Cerebellar cortex (tissue), 1 donor: ENCODE measurements at regions not wholly inside any gene's neighbourhood (a gene's known extent, or its start where the extent isn't known, plus 50 kb on each side); places are given as distances from the start of the nearest gene placed in this dataset.
"Not testable (repeated sequence)": the region's sequence is repeated elsewhere in the genome, so short reads cannot be mapped to it uniquely, and the experiment has no call there.

Experiments used
- DNase-seq: peaks from one replicate; pipeline ENCODE4 v3.0.0-alpha.2; 2015; ENCODE audit warnings: low spot score

DNA sequence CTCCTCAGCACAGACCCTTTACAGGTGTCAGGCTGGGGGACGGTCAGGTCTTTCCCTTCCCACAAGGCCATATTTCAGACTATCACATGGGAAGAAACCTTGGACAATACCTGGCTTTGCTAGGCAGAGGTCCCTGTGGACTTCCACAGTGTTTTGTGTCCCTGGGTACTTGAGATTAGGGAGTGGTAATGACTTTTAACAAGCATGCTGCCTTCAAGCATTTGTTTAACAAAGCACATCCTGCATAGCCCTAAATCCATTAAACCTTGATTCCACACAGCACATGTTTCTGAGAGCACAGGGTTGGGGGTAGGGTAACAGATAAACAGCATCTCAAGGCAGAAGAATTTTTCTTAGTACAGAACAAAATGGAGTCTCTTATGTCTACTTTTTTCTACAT is 451.2 kb downstream of the PLOD2 start:
- DNase-seq = not testable (repeated sequence)

DNA sequence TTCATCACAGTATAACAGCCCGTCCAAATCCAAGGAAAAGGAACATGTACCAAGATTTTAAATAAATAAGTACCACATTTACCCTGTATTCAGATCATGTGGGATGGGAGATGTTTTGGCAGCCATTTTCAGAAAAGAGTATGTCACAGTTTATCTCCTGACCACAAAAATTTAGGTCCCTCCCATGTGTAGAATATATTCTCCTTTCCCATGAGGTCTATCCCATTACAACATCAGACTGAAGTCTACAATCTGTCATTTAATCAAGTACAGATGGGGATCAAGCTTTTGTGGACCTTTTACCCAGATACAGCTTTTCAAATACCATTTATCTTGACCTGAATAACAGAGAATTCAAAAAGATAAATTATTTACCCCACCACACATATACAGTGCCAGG is 444.5 kb downstream of the PLOD2 start:
- DNase-seq = no peak

DNA sequence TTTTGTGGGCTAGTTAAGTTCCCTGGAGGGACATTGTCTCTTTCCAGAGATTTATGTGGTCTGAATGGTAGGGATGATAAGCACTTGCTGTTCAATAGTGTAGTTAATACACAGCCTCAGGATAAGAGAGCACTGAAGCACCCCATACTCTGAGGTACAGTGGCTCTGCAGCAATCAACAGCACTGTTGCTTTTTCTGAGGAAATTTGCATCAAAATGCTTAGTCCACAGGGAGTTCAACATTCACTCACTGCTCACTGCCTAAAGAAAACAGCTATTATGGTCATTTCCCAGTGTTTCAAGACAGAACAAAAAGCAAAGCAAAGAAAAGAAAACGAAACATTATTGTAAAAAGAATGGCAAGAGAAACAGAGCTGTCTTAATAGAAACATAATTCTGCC is 441.9 kb downstream of the PLOD2 start:
- no peak for DNase-seq

DNA sequence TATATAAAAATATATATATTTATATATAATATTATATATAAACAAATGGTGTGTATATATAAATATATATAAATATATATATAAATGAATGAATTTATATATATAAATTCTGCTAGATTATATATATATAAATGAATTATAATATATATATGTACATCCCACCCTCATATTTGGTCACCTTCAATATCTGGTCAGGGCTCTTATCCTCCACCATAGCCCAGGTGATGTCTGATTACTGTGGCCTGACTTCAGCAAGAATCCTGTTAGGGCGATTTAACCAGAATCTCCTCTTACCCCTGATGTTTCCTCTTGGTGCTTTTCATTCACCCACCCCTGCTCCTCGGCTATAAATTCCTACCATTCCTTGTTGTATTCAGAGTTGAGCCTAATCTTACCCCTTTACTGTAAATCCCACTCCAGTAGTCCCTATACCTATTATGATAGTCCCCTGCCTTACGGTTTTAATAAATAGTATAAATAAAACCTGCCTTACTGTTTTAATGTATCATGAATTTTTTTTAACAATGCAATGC is 439.6 kb downstream of the PLOD2 start:
- no peak for DNase-seq

DNA sequence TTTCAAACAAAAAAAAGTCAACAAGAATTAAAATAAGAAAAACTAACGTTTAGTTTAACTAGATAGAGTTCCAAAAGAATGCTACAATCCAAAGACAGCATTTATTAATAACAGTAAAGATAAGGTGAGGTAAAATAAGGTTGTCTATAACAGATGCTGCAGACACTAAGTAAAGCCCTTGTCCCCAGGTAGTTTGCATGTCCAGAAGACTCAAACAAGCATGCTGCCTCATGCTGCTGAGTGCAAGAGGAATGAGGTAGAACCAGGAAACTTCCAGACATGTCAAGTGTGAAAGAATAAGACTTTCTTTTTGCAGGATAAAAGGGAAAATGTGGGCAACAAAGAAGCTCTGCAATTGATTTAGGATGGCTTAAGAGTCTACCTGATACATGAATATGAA is 439.2 kb downstream of the PLOD2 start:
- no peak for DNase-seq

DNA sequence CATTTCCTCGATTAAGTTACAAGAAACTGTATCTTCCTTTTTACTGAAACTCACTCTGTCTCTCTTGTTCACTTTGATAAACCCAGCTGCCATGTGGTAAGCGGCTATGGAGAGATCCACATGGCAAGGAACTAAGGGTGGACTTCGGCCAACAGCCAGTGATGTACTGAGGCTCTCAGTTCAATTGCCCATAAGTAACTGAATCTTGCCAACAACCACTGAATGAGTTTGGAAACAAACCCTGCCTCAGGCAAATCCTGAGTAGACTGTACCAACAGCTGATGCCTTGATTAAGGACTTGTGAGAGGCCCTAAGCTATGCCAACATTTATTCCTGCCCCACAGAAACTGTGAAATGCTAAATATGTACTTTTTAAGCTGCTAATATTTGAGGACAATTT is 433.5 kb downstream of the PLOD2 start:
- no peak for DNase-seq

DNA sequence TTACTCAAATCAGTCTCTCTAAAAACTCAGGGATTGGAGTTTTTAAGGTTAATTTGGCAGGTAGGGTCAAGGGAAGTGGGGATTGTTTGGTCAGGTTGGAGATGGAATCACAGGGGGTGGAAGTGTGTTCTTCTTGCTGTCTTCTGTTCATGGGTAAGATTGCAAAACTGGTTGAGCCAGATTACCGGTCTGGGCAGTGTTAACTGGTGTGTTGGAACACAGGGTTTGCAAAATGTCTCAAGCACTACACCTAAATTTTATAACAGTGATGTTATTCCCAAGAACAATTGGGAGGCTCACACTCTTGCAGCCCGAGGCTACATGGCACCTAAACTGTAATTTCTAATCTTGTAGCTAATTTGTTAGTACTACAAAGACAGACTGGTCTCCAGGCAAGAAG is 425.4 kb downstream of the PLOD2 start:
- no peak for DNase-seq

DNA sequence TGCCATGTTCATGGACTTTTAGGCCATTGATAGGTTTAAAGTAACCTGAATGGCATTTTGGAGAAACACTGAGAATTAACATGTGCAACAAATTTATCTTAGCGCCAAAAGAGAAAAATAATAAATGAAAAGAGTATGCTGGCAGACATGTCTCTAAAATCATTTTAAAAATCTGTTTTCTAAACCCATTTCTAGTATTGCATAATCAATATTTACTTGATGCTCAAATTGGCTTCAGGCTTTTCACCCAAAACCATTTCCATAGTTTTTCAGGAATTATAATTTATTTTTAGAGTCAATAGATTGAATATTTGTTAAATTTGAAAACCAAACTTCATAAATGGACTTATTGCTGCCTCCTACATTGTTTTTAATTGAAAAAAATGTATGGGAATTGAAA is 423.0 kb downstream of the PLOD2 start:
- no peak for DNase-seq

DNA sequence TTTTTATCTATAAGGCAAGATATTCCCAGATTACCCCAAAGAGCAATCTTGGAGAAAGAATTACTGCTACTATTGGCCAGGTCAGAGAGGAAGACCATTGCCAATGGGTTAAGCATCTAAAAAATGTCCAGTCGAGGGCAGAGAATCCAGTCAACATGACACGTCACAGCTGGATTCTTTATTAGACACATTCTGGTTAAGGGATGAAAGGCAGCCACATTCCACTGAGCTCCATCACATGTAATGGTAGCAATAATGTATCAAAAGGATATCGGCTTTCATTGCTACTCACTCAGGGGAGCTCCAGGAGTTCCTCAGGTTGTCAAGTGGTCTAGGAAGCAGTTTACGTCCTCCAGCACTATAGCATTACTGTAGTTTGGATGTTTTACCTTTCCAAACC is 421.1 kb downstream of the PLOD2 start:
- no peak for DNase-seq

DNA sequence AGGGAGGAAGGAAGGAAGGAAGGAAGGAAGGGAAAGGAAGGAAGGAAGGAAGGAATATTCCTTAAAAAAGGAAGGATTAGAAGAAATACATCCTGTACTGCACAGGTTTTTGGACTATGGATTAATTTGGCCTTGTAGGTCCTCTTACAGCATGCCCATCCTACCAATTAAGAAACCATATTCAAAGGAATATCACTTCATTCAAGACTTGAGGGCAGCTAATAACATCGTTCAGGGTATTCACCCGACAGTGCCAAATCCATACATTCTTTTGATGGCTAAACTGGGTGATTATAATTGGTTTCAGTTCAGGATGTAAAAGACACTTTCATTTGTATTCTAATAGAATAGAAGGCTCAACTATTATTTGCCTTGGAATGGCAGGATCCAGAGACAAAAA is 410.3 kb downstream of the PLOD2 start:
- DNase-seq = no peak

DNA sequence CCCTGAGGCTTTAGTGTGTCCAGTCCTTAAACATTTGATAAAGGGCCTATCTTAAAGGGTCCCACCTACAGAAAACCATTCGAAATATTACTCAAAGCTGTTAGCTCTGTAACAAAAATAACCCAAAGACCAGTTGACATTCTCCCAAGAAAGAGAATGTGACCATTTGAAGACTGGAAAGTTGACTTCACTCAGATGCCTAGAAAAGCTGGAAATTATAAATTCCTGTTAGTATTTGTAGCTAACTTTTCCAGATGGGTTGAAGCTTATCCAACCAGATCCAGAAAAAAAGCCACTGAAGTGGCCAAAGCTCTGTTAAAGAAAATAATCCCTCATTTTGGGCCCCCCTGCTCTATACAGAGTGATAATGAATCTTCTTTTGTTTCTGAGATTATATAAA is 408.4 kb downstream of the PLOD2 start:
- no peak for DNase-seq

DNA sequence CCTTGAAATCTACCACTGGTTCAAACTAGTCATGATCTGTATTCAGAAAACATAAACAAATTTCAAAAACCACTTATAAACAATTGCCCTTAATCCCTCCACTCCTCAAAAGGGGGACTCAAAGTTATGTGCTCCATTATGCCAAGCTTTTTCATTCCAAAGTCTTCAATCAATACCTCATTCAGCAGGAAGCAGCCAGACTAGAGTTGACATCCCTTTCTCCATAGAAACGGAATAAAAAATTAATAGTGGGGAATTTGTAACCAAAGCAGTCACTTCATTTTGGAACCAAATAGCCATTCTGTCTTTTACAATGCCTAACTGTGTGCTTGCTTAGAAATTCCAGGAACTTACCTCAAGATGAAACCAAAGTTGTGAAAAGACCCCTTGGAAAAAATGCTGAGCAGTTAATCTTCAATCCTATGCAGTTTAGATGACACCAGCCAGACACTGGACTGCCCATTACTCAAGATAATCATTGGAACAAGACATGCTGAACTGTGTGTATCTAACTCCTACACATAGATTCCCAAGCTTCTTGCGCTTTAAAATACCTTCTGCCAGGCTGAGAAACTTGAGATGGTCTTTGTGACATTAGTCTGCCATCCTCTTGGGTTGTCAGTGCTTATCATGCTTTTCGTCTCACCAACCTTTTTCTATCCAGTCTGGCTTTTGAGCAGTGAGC is 406.2 kb downstream of the PLOD2 start:
- DNase-seq = no peak

DNA sequence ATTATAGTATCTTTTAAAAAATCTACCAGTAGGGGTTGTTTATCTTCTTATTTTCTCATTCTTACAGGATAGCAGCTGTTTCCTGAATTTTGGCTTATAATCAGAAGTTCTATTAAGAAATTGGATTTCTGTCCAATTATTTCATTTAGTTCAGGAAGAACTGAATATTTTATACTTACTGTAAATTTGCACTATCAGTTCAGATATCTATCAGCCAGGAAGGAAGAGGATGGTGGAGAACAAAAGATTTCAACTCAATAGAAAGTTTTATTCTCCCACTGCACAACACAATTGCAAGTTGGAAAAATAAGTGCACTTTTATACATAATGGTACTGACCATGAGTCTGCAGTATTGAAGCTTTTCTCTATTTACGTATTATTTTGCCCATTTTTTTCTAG is 400.9 kb downstream of the PLOD2 start:
- no peak for DNase-seq

DNA sequence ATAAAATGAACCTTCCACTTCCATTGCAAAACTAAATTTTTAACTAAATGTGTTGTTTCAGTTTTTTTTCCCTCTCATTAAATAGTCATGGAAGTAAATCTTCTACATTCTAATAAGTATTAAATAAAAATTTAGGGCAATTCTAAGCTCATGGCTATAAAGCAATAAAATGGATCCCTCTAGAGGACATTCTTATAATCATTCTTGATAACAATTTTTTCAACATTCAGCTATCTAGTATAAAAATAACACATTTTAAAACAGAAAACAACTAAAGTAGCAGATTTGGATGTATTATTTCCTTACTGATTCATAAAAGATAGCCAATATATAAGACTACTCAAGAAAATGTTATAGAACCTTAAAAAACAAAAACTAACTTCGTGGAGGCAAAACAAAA is 393.1 kb downstream of the PLOD2 start:
- DNase-seq = no peak

DNA sequence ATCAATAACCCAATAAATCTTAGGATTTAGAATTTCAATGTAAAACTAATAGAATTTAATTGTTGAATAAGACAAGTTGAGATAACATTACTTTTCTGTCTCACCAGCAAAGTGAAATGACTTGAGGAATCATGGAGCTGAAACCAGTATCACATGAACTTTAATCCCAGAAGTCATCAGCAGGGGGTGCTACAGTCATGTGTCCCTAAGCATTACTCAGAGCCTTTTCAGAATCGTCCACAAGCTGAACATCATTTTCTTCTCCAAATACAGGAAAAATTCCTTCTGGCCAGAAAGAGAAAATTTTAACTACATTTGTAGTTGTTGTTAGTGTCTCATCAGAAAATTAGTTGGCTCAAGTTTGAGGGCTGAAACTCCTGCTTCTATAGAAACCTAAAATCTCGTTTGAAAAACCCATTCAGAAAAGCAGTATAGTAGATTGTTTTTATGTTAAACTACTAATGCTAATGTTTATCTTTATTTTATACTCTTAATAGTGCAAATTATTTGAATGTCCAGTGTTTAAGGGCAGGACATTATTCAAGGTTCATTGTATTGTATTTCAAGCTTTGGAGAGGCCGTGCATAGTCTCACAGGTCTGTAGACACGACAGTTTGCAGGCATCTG is 384.1 kb downstream of the PLOD2 start:
- DNase-seq = peak; percentile 30

DNA sequence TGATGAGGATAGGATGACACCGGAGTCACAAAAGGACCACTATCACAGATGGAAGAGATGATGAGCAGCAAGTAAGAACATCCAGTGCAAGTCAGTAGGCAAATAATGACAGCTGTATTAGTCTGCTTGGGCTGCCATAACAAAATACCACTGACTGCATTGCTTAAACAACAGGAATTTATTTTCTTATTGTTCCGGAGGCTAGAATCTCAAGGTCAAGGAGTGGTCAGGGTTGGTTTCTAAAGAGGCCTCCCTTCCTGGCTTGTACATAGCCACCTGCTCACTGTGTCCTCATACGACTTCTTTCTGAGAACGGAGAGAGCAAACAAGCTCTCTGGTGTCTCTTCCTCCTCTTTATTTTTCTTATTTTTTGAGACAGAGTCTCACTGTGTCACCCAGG is 380.7 kb downstream of the PLOD2 start:
- no peak for DNase-seq

DNA sequence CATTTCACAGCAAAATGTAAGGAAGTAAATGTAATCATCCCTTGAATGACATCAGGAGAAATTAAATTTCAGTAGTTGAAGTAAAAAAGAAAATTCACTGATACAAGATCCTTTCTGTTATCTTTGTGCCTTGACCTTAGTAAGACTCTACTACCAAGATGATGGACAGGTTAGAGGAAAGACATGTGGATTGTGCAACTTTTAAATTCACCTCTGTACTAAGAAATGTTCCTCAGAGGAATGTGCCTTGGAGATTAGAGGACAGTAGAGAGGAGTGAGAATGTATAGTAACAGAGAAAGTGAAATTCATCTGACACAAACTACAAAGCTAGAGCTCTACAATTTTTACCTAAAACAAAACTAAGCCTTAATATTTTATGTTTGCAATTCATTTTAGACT is 375.3 kb downstream of the PLOD2 start:
- no peak for DNase-seq

DNA sequence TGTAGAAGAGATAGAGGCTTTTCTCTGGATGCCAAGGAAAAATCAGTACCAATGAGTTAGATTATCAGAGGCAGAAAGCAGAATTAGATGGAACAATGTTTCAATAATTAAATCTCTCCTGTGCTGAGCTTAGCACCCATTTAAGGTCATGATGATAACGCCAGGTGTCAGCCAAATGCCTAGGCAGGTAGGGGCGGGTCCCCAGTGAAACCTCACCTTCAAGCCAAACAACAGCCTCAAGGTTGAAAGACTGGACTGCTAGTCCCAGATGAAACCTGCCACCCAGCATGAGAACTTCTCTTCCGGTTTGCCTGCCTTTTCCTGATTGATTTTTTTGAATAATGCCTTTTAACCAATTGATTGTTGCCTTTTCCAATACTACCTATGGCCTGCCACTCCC is 363.0 kb downstream of the PLOD2 start:
- DNase-seq = no peak

DNA sequence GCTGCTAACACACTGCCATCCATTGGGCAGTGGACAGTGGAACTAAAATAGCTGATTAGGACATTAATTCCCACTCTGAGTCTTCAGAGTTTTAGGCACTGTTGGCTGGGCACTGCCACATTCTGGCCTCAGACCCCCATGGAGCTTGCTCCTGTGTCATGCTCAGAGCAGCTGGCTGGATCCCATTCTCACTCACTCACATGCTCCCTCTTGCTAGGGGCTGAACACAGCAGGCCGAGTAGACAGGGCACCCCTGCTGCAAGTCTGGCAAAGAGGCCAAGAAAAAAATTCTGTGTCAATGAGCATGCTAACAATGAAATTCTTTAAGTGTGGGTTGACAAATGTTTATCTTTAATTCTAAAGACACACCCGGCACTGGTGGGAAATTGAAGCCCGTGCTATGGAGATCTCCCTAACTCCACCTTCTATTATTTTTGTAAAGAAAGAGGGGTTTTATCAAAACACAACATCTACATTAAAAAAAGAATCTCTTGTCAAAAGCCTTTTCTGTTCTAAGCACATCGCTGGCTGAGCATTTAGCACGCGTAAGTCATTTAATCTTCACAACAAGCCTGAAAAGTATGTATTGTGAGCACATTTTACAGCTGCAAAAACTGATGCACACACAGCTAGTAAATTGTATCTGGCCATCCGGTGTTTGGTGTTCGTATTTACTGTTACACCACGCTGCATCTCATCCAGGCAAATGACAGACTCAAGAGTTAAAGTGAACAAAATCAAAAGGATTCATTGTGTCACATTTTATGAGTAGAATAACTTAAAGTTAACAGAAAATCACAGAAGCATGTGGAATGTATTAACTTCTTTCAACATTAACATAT is 362.1 kb downstream of the PLOD2 start:
- DNase-seq = no peak

DNA sequence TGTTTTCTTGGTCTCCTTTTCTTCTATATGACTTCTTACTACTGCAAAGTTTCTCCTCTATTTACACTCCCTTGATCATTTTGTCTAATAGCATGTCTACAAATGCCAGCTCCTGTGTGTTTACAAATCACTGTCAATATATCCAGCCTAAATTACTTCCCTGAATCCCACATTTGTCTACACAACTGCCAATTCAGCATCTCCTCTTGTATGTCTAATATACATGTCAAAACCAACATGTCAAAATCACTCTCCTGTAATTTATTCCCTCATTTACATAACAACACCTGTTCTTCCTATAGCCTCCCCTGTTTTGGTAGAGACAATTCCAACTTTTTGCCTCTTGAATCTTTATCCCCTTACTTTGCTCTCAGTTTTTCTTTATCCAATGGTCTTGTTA is 359.3 kb downstream of the PLOD2 start:
- no peak for DNase-seq

DNA sequence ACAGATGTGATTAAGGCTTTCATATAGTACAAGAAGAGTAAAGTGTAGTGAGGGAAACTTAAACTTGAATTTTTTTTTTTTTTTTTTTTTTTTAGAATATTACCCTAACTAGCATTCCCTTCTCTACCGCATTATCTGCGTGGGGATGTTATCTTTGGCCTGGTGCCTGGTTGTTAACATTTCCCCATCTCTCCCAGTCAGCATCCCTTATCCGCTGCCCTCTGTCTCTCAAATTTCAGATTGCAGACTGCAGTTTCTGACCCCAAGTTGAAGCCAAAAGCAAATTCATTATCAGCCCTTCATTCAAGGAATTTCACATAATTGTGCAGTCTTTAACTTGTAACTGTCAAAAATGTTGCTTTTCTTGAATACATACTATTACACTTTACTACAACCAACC is 353.0 kb downstream of the PLOD2 start:
- no peak for DNase-seq

DNA sequence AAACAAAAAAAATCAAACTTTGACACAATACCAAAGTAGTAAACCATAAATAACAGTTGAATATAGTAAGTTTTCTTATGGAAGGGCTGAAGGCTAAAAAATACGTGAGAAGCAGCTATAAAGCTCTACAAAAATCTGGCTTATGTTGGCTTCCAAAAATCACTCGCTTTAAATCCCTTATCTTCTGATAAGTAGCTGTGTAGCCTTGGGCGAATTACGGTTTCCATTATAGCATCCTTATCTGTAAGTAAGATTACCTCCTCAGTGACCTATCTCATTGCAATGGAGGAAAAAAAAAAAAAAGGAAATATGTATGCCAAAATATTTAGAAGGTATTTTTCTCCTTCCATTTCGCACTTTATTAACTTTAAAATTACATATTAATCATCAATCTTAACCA is 348.6 kb downstream of the PLOD2 start:
- no peak for DNase-seq
